SK-N-SH (cell line): ENCODE measurements at regions not wholly inside any gene's neighbourhood (a gene's known extent, or its start where the extent isn't known, plus 50 kb on each side); places are given as distances from the start of the nearest gene placed in this dataset.

Source experiments
- CTCF ChIA-PET: fragments of 300-600, 350-600 bp; formaldehyde crosslinking; extraction: SDS; loops from one replicate; lab custom pipeline; 2021; lab: Yijun Ruan, JAX
- POLR2A ChIA-PET: fragments of 350-600 bp; sonication (Branson Sonifier 250); formaldehyde crosslinking; extraction: SDS; loops from one replicate; lab custom pipeline; 2020; ENCODE audit warnings: antibody characterized with exemption, inconsistent platforms; lab: Yijun Ruan, JAX
- DNase-seq: peaks from one replicate; pipeline ENCODE4 v3.0.0; 2012
- H2AFZ ChIP-seq: fragments of 200-600 bp; sonication (generic); 2 replicates; pipeline ENCODE4 v1.8.1; 2016; ENCODE audit warnings: antibody characterized with exemption, mild to moderate bottlenecking, low read depth
- H3F3A ChIP-seq: fragments of 200-600 bp; sonication (generic); replicated peaks from 2 replicates; pipeline ENCODE3; 2016; ENCODE audit warnings: antibody characterized with exemption, mild to moderate bottlenecking; ENCODE audit not compliant: insufficient read depth
- H3K27ac ChIP-seq, 2 experiments: fragments of 200-500 bp in 1 of 2; fragments of 200-600 bp in 1 of 2; sonication (Bioruptor generic) in 1 of 2; sonication (generic), shearing (Covaris generic) in 1 of 2; 2 replicates each; pipeline versions ENCODE4 v1.5.1 to v1.6.1; 2014 to 2016; ENCODE audit warnings: low read depth in 2 of 2, inconsistent platforms in 1 of 2, low read length in 1 of 2, mild to moderate bottlenecking in 1 of 2, mixed read lengths in 1 of 2
- H3K27me3 ChIP-seq: fragments of 200-600 bp; sonication (generic), shearing (Covaris generic); 2 replicates; pipeline ENCODE4 v1.6.1; 2016; ENCODE audit warnings: mixed run types; ENCODE audit not compliant: insufficient read depth
- H3K36me3 ChIP-seq, 2 experiments: fragments of 200-500 bp in 1 of 2; fragments of 200-600 bp in 1 of 2; sonication (Bioruptor generic) in 1 of 2; sonication (generic) in 1 of 2; replicated peaks in 1 of 2; 2 replicates each; pipeline versions ENCODE3 to v1.5.1; 2014 to 2016; ENCODE audit warnings: low read length in 1 of 2, mild to moderate bottlenecking in 1 of 2; ENCODE audit not compliant: insufficient read depth in 2 of 2, control insufficient read depth in 1 of 2
- H3K4me1 ChIP-seq, 2 experiments: fragments of 200-500 bp in 1 of 2; fragments of 200-600 bp in 1 of 2; sonication (Bioruptor generic) in 1 of 2; sonication (generic), shearing (Covaris generic) in 1 of 2; 2 replicates each; pipeline versions ENCODE4 v1.5.1 to v1.6.1; 2014 to 2016; ENCODE audit warnings: low read depth in 1 of 2, low read length in 1 of 2, mixed run types in 1 of 2; ENCODE audit not compliant: insufficient read depth in 2 of 2, control insufficient read depth in 1 of 2
- H3K4me2 ChIP-seq: fragments of 200-600 bp; sonication (generic), shearing (Covaris generic); 2 replicates; pipeline ENCODE4 v1.6.1; 2017; ENCODE audit warnings: mixed run types
- H3K4me3 ChIP-seq, 2 experiments: fragments of 200-500 bp in 1 of 2; fragments of 200-600 bp in 1 of 2; sonication (Bioruptor generic) in 1 of 2; sonication (generic), shearing (Covaris generic) in 1 of 2; 2 replicates each; pipeline versions ENCODE4 v1.5.1 to v1.8.1; 2014 to 2016; ENCODE audit warnings: low read depth in 2 of 2, inconsistent platforms in 1 of 2, low read length in 1 of 2, mild to moderate bottlenecking in 1 of 2, mixed read lengths in 1 of 2, moderate library complexity in 1 of 2
- H3K79me2 ChIP-seq: fragments of 200-600 bp; sonication (generic); 2 replicates; pipeline ENCODE4 v1.8.1; 2017; ENCODE audit warnings: mild to moderate bottlenecking; ENCODE audit not compliant: insufficient read depth
- H3K9ac ChIP-seq: fragments of 200-600 bp; sonication (generic); 2 replicates; pipeline ENCODE4 v1.6.1; 2017; ENCODE audit warnings: mixed run types
- H3K9me2 ChIP-seq: fragments of 200-600 bp; sonication (generic); 2 replicates; pipeline ENCODE4 v1.6.1; 2017; ENCODE audit warnings: mixed run types
- H3K9me3 ChIP-seq: fragments of 200-600 bp; sonication (generic); 2 replicates; pipeline ENCODE4 v1.6.1; 2017; ENCODE audit warnings: mixed run types, mild to moderate bottlenecking, moderate library complexity
- H4K20me1 ChIP-seq: fragments of 200-600 bp; sonication (generic); 2 replicates; pipeline ENCODE4 v1.6.1; 2017; ENCODE audit warnings: mild to moderate bottlenecking, mixed run types; ENCODE audit not compliant: insufficient read depth
- CHD2 ChIP-seq: fragments of 150-350 bp; IDR thresholded peaks from 2 replicates; pipeline ENCODE4 v1.6.1; 2018; ENCODE audit warnings: low read length; ENCODE audit not compliant: partially characterized antibody
- ELF1 ChIP-seq: IDR thresholded peaks from 2 replicates; pipeline ENCODE4 v1.4.0; 2012
- EP300 ChIP-seq, 2 experiments: IDR thresholded peaks; 2 replicates each; pipeline versions ENCODE4 v1.4.0 to v1.6.1; 2012; ENCODE audit warnings: borderline replicate concordance in 1 of 2, low read depth in 1 of 2, low read length in 1 of 2
- EZH2phosphoT487 ChIP-seq: fragments of 200-600 bp; sonication (generic); IDR thresholded peaks from 2 replicates; pipeline ENCODE4 v1.6.1; 2017; ENCODE audit warnings: low read depth, mixed run types, mild to moderate bottlenecking, antibody characterized with exemption, moderate library complexity, borderline replicate concordance
- FOXJ3 ChIP-seq: sonication (generic); formaldehyde crosslinking; IDR thresholded peaks from 2 replicates; pipeline ENCODE4 v1.5.1; 2020; ENCODE audit warnings: mild to moderate bottlenecking, missing genetic modification reagents
- GABPA ChIP-seq: IDR thresholded peaks from 2 replicates; pipeline ENCODE4 v1.4.0; 2012; ENCODE audit warnings: low read depth, mild to moderate bottlenecking
- GATA2 ChIP-seq: sonication (generic); formaldehyde crosslinking; IDR thresholded peaks from 2 replicates; pipeline ENCODE4 v1.5.0; 2020; ENCODE audit warnings: mild to moderate bottlenecking, missing genetic modification reagents
- JUND ChIP-seq: IDR thresholded peaks from 2 replicates; pipeline ENCODE4 v1.4.0; 2012
- MEF2A ChIP-seq: IDR thresholded peaks from 2 replicates; pipeline ENCODE4 v1.4.0; 2012; ENCODE audit warnings: low read depth, borderline replicate concordance
- NFIC ChIP-seq: IDR thresholded peaks from 2 replicates; pipeline ENCODE4 v1.4.0; 2012; ENCODE audit warnings: borderline replicate concordance
- RAD21 ChIP-seq: IDR thresholded peaks from 2 replicates; pipeline ENCODE4 v1.6.1; 2012; ENCODE audit warnings: mild to moderate bottlenecking, low read length
- RCOR1 ChIP-seq: fragments of 150-350 bp; IDR thresholded peaks from 2 replicates; pipeline ENCODE4 v1.6.1; 2017; ENCODE audit warnings: antibody characterized with exemption, low read length
- RFX5 ChIP-seq: IDR thresholded peaks from 2 replicates; pipeline ENCODE4 v1.6.1; 2012; ENCODE audit warnings: mild to moderate bottlenecking, improper control_type of control experiment, low read length
- RXRA ChIP-seq: IDR thresholded peaks from 2 replicates; pipeline ENCODE4 v1.4.0; 2012; ENCODE audit warnings: low read depth, mild to moderate bottlenecking, borderline replicate concordance
- SIN3A ChIP-seq: IDR thresholded peaks from 2 replicates; pipeline ENCODE4 v1.6.1; 2012; ENCODE audit warnings: low read depth, mild to moderate bottlenecking, low read length, moderate library complexity, borderline replicate concordance
- SMC3 ChIP-seq: IDR thresholded peaks from 2 replicates; pipeline ENCODE4 v1.6.1; 2012; ENCODE audit warnings: low read depth, low read length, improper control_type of control experiment
- TAF1 ChIP-seq: IDR thresholded peaks from 2 replicates; pipeline ENCODE4 v1.6.1; 2012; ENCODE audit warnings: low read depth, mild to moderate bottlenecking, low read length, moderate library complexity, borderline replicate concordance
- TCF12 ChIP-seq: IDR thresholded peaks from 2 replicates; pipeline ENCODE4 v1.4.0; 2012
- WGBS: methylation state at CpG from one replicate; pipeline ENCODE4 v1.1.6; 2017; ENCODE audit warnings: low lambda C conversion rate; 5-methylcytosine and 5-hydroxymethylcytosine counted together
- TF ChIP-seq, protein P1 (sequence below): fragments of 200-600 bp; sonication (generic); IDR thresholded peaks from 2 replicates; pipeline ENCODE4 v1.6.1; 2017; ENCODE audit warnings: antibody characterized with exemption, mild to moderate bottlenecking, moderate library complexity
- TF ChIP-seq, protein P2 (sequence below): IDR thresholded peaks from 2 replicates; pipeline ENCODE4 v1.4.0; 2012; ENCODE audit warnings: low read depth, borderline replicate concordance
- TF ChIP-seq, protein P3 (sequence below): IDR thresholded peaks from 2 replicates; pipeline ENCODE4 v1.6.1; 2012; ENCODE audit warnings: mild to moderate bottlenecking, low read depth, low read length, moderate library complexity
- TF ChIP-seq, protein P4 (sequence below): IDR thresholded peaks from 2 replicates; pipeline ENCODE4; 2012

DNA sequence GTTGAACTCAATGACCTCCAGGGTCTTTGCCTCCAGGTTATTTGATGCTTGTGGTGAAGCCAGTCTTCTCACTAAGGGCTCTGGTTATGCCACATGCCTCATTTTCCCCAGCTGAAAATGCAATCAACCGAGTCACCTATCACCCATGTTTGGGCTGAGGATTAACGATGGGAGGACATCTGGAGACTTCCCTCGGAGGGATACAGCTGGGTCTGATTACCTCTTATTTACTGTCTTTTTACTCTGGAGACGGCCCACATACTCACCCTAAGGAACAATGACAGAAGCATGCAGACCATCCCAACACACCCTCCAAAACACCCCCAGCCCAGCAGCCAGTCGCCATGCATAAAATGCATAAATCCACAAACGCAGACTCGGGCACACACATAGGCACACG, 187.4 kb downstream of the OPA1 start (continued):
- TF ChIP-seq, protein P1, sequence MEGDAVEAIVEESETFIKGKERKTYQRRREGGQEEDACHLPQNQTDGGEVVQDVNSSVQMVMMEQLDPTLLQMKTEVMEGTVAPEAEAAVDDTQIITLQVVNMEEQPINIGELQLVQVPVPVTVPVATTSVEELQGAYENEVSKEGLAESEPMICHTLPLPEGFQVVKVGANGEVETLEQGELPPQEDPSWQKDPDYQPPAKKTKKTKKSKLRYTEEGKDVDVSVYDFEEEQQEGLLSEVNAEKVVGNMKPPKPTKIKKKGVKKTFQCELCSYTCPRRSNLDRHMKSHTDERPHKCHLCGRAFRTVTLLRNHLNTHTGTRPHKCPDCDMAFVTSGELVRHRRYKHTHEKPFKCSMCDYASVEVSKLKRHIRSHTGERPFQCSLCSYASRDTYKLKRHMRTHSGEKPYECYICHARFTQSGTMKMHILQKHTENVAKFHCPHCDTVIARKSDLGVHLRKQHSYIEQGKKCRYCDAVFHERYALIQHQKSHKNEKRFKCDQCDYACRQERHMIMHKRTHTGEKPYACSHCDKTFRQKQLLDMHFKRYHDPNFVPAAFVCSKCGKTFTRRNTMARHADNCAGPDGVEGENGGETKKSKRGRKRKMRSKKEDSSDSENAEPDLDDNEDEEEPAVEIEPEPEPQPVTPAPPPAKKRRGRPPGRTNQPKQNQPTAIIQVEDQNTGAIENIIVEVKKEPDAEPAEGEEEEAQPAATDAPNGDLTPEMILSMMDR: no peak
- TF ChIP-seq GABPA (no peak), SMC3 (no peak)

DNA sequence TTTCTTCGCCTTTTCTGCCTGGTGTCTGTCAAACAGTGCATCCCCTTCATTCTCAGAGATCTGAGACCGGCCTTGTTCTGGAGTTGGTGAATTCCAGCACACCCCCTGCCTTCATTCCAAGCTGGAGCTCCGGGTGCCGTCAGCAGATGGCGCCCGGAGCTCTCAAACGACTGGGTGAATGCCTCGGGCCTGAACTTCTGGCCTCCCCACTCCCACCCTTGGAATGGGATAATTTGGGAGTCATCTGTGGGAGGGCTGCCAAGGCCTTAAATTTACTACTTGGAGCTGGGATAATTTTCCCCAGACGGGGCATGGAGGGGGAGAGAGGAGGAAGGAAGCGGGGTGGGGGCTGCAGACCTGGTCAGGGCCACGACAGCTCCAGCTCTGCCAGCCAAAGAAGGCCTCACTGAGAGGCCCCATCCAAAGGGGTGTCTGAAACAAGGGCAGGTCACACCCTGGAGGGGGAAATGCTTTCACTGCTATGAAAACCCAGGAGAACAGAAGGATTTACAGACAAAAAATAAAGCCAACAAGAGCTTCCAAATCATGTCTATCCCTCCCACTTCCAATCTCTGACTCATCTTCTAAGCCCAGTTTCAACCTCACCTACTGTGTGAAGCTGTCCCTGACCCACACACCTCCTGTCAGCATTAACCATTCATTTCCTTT, 187.9 kb downstream of the OPA1 start:
- H4K20me1 ChIP-seq: no peaks in the 10 kb centered on the region
- H2AFZ ChIP-seq: no peak overlapping the region
- no peaks in the 10 kb centered on the region; the same call in 1 of the 2 replicates for H3K9me3 ChIP-seq
- peak; percentile 84 for DNase-seq
- H3K27me3 ChIP-seq: peaks cover 15% of the 10 kb centered on the region; the same call in 1 of the 2 replicates
- ChIA-PET CTCF (interaction anchor here (0.6 to 13.1 kb wide), 60 partner anchors 8 to 623 kb away, joined by 3 to 246 read pairs (median 4); partner anchors contain the start of genes GP5 and HES1), POLR2A (interaction anchor here (1.1 to 1.2 kb wide), 2 partner anchors 357 to 534 kb away, joined by 5 to 6 read pairs; no protein-coding TSS in a partner anchor)
- H3K79me2 ChIP-seq: no peaks in the 10 kb centered on the region
- no peak overlapping the region; the same call in 1 of the 2 replicates for H3K4me2 ChIP-seq
- peak overlapping the region in 1 of 2 experiments; percentile 3; a peak in 1 of 4 replicates for H3K4me3 ChIP-seq
- no peaks in the 10 kb centered on the region for H3K36me3 ChIP-seq
- peaks cover 13 to 34% of the 10 kb centered on the region in 2 experiments; a peak in 3 of 4 replicates for H3K4me1 ChIP-seq
- H3K9me2 ChIP-seq: no peaks in the 10 kb centered on the region
- H3K9ac ChIP-seq: no peak overlapping the region
- 28% methylated on average over 7 of the region's 11 CpGs for WGBS
- peak overlapping the region in 1 of 2 experiments; percentile 38; a peak in 1 of 4 replicates for H3K27ac ChIP-seq
- peaks cover 2% of the 10 kb centered on the region for H3F3A ChIP-seq
- TF ChIP-seq RCOR1 (0 out of 2 replicates have a peak, but pooled peaks have one; percentile 49), NFIC (peak; percentile 17; the same call in 1 of the 2 replicates), GATA2 (CRISPR knock-in tag) (no peak), RAD21 (peak; percentile 89), ELF1 (no peak), GABPA (no peak), EZH2phosphoT487 (no peak), CHD2 (no peak), SIN3A (no peak), RXRA (no peak; the same call in 1 of the 2 replicates), EP300 (IDR thresholded peaks at IDR 0.05; ENCODE audit: borderline replicate concordance in 1 of 2, low read depth in 1 of 2, low read length in 1 of 2) (0 out of 4 replicates have a peak, but pooled peaks of 1 of the 2 experiments have one; percentile 48), RFX5 (no peak), TCF12 (0 out of 2 replicates have a peak, but pooled peaks have one; percentile 13), MEF2A (no peak), FOXJ3 (no peak), SMC3 (peak; percentile 89), TAF1 (no peak), JUND (no peak)
- TF ChIP-seq, protein P2, sequence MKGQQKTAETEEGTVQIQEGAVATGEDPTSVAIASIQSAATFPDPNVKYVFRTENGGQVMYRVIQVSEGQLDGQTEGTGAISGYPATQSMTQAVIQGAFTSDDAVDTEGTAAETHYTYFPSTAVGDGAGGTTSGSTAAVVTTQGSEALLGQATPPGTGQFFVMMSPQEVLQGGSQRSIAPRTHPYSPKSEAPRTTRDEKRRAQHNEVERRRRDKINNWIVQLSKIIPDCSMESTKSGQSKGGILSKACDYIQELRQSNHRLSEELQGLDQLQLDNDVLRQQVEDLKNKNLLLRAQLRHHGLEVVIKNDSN: no peak
- TF ChIP-seq, protein P3, sequence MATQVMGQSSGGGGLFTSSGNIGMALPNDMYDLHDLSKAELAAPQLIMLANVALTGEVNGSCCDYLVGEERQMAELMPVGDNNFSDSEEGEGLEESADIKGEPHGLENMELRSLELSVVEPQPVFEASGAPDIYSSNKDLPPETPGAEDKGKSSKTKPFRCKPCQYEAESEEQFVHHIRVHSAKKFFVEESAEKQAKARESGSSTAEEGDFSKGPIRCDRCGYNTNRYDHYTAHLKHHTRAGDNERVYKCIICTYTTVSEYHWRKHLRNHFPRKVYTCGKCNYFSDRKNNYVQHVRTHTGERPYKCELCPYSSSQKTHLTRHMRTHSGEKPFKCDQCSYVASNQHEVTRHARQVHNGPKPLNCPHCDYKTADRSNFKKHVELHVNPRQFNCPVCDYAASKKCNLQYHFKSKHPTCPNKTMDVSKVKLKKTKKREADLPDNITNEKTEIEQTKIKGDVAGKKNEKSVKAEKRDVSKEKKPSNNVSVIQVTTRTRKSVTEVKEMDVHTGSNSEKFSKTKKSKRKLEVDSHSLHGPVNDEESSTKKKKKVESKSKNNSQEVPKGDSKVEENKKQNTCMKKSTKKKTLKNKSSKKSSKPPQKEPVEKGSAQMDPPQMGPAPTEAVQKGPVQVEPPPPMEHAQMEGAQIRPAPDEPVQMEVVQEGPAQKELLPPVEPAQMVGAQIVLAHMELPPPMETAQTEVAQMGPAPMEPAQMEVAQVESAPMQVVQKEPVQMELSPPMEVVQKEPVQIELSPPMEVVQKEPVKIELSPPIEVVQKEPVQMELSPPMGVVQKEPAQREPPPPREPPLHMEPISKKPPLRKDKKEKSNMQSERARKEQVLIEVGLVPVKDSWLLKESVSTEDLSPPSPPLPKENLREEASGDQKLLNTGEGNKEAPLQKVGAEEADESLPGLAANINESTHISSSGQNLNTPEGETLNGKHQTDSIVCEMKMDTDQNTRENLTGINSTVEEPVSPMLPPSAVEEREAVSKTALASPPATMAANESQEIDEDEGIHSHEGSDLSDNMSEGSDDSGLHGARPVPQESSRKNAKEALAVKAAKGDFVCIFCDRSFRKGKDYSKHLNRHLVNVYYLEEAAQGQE: no peak
- TF ChIP-seq, protein P4, sequence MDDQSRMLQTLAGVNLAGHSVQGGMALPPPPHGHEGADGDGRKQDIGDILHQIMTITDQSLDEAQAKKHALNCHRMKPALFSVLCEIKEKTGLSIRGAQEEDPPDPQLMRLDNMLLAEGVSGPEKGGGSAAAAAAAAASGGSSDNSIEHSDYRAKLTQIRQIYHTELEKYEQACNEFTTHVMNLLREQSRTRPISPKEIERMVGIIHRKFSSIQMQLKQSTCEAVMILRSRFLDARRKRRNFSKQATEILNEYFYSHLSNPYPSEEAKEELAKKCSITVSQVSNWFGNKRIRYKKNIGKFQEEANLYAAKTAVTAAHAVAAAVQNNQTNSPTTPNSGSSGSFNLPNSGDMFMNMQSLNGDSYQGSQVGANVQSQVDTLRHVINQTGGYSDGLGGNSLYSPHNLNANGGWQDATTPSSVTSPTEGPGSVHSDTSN: 0 out of 2 replicates have a peak, but pooled peaks have one; percentile 15
